ENCODE measurements at regions not wholly inside any gene's neighbourhood (a gene's known extent, or its start where the extent isn't known, plus 50 kb on each side); places are given as distances from the start of the nearest gene placed in this dataset.

GRCh38 chr16:85424260-85425073 lies 188.7 kb upstream of the GSE1 start:
- in situ Hi-C loops (cut with MboI): no loop called here
- no peaks in the 10 kb centered on the region for H3F3A ChIP-seq (ENCODE audit: insufficient read depth)
- DNase-seq: no peak
- H3K36me3 ChIP-seq (ENCODE audit: low read depth): no peaks in the 10 kb centered on the region
- peaks cover 11% of the 10 kb centered on the region; the same call in 1 of the 2 replicates for H3K79me2 ChIP-seq (ENCODE audit: insufficient read depth)
- no peaks in the 10 kb centered on the region for H3K9me2 ChIP-seq (ENCODE audit: insufficient read depth)
- no peaks in the 10 kb centered on the region for H3K4me1 ChIP-seq (ENCODE audit: insufficient read depth)
- 86 to 87% methylated on average over 35 of the region's 35 CpGs for WGBS, 2 experiments (ENCODE audit: low coverage in 1 of 2, low lambda C conversion rate in 2 of 2, missing lambda C conversion rate in 2 of 2)
- H3K4me3 ChIP-seq: no peak overlapping the region
- no peak for TF ChIP-seq EZH2 (IDR thresholded peaks at IDR 0.05; ENCODE audit: insufficient read depth, poor library complexity, severe bottlenecking)
- TF ChIP-seq EZH2phosphoT487 (IDR thresholded peaks at IDR 0.05; ENCODE audit: insufficient read depth, low read depth): no peak
- H3K9me3 ChIP-seq (ENCODE audit: low read depth): no peaks in the 10 kb centered on the region
- H3K4me2 ChIP-seq (ENCODE audit: unreplicated experiment): no peak overlapping the region
- H3K27ac ChIP-seq: no peak overlapping the region
- H4K20me1 ChIP-seq (ENCODE audit: insufficient read depth): no peaks in the 10 kb centered on the region
- no peak overlapping the region for H2AFZ ChIP-seq
- no peaks in the 10 kb centered on the region for H3K27me3 ChIP-seq (replicated peaks; ENCODE audit: insufficient read depth)
- H3K9ac ChIP-seq: no peak overlapping the region

GRCh38 chr16:85425074-85425662 lies 188.0 kb upstream of the GSE1 start:
- H4K20me1 ChIP-seq (ENCODE audit: insufficient read depth): no peaks in the 10 kb centered on the region
- H3K9me2 ChIP-seq (ENCODE audit: insufficient read depth): no peaks in the 10 kb centered on the region
- H3K27ac ChIP-seq: no peak overlapping the region
- no peaks in the 10 kb centered on the region for H3K36me3 ChIP-seq (ENCODE audit: low read depth)
- H3F3A ChIP-seq (ENCODE audit: insufficient read depth): no peaks in the 10 kb centered on the region
- H2AFZ ChIP-seq: no peak overlapping the region
- H3K4me1 ChIP-seq (ENCODE audit: insufficient read depth): no peaks in the 10 kb centered on the region
- no peak overlapping the region for H3K4me3 ChIP-seq
- no peak for TF ChIP-seq EZH2phosphoT487 (IDR thresholded peaks at IDR 0.05; ENCODE audit: insufficient read depth, low read depth)
- no peak for TF ChIP-seq EZH2 (IDR thresholded peaks at IDR 0.05; ENCODE audit: insufficient read depth, poor library complexity, severe bottlenecking)
- in situ Hi-C loops (cut with MboI): no loop called here
- no peak overlapping the region for H3K4me2 ChIP-seq (ENCODE audit: unreplicated experiment)
- 87 to 92% methylated on average over 13 to 14 of the region's 17 CpGs for WGBS, 2 experiments (ENCODE audit: low coverage in 1 of 2, low lambda C conversion rate in 2 of 2, missing lambda C conversion rate in 2 of 2)
- DNase-seq: no peak
- no peak overlapping the region for H3K9ac ChIP-seq
- no peaks in the 10 kb centered on the region for H3K9me3 ChIP-seq (ENCODE audit: low read depth)
- H3K79me2 ChIP-seq (ENCODE audit: insufficient read depth): peaks cover 10% of the 10 kb centered on the region; the same call in 1 of the 2 replicates
- H3K27me3 ChIP-seq (replicated peaks; ENCODE audit: insufficient read depth): no peaks in the 10 kb centered on the region

GRCh38 chr16:85426806-85427205 lies 186.3 kb upstream of the GSE1 start:
- Histone ChIP-seq H3F3A (ENCODE audit: insufficient read depth) (no peaks in the 10 kb centered on the region), H3K9me3 (ENCODE audit: low read depth) (no peaks in the 10 kb centered on the region), H3K9me2 (ENCODE audit: insufficient read depth) (no peaks in the 10 kb centered on the region), H4K20me1 (ENCODE audit: insufficient read depth) (no peaks in the 10 kb centered on the region), H3K4me1 (ENCODE audit: insufficient read depth) (no peaks in the 10 kb centered on the region), H3K4me3 (no peak overlapping the region), H3K79me2 (ENCODE audit: insufficient read depth) (no peaks in the 10 kb centered on the region), H3K4me2 (ENCODE audit: unreplicated experiment) (no peak overlapping the region), H2AFZ (no peak overlapping the region), H3K36me3 (ENCODE audit: low read depth) (no peaks in the 10 kb centered on the region), H3K27ac (no peak overlapping the region), H3K9ac (no peak overlapping the region), H3K27me3 (replicated peaks; ENCODE audit: insufficient read depth) (no peaks in the 10 kb centered on the region)
- WGBS, 2 experiments (ENCODE audit: low coverage in 1 of 2, low lambda C conversion rate in 2 of 2, missing lambda C conversion rate in 2 of 2): 100% methylated on average over 2 of the region's 2 CpGs
- TF ChIP-seq EZH2phosphoT487 (IDR thresholded peaks at IDR 0.05; ENCODE audit: insufficient read depth, low read depth): no peak
- TF ChIP-seq EZH2 (IDR thresholded peaks at IDR 0.05; ENCODE audit: insufficient read depth, poor library complexity, severe bottlenecking): no peak
- in situ Hi-C loops (cut with MboI): no loop called here
- no peak for DNase-seq

- Histone ChIP-seq H3K9me2 (ENCODE audit: insufficient read depth) (no peaks in the 10 kb centered on the region), H3K4me2 (ENCODE audit: unreplicated experiment) (no peak overlapping the region), H3K79me2 (ENCODE audit: insufficient read depth) (no peaks in the 10 kb centered on the region), H3K4me3 (no peak overlapping the region), H2AFZ (no peak overlapping the region), H3K27me3 (replicated peaks; ENCODE audit: insufficient read depth) (no peaks in the 10 kb centered on the region), H3F3A (ENCODE audit: insufficient read depth) (no peaks in the 10 kb centered on the region), H4K20me1 (ENCODE audit: insufficient read depth) (no peaks in the 10 kb centered on the region), H3K9ac (no peak overlapping the region), H3K36me3 (ENCODE audit: low read depth) (no peaks in the 10 kb centered on the region), H3K4me1 (ENCODE audit: insufficient read depth) (no peaks in the 10 kb centered on the region), H3K27ac (no peak overlapping the region), H3K9me3 (ENCODE audit: low read depth) (no peaks in the 10 kb centered on the region)
- WGBS, 2 experiments (ENCODE audit: low coverage in 1 of 2, low lambda C conversion rate in 2 of 2, missing lambda C conversion rate in 2 of 2): 75% methylated on average over 17 of the region's 17 CpGs
- in situ Hi-C loops (cut with MboI): no loop called here
- TF ChIP-seq EZH2 (IDR thresholded peaks at IDR 0.05; ENCODE audit: insufficient read depth, poor library complexity, severe bottlenecking) (no peak), EZH2phosphoT487 (IDR thresholded peaks at IDR 0.05; ENCODE audit: insufficient read depth, low read depth) (no peak)
- peak; percentile 46 for DNase-seq
Observed at GRCh38 chr16:85428168-85428898, 184.8 kb upstream of the GSE1 start.
